Lung (tissue), 11 donors: ENCODE measurements at regions not wholly inside any gene's neighbourhood (a gene's known extent, or its start where the extent isn't known, plus 50 kb on each side); places are given as distances from the start of the nearest gene placed in this dataset.
A peak's percentile ranks its signal among the peaks of the same experiment; 100 is the strongest.
"Not testable (repeated sequence)": the region's sequence is repeated elsewhere in the genome, so short reads cannot be mapped to it uniquely, and the experiment has no call there.

Experiments
- ATAC-seq: fragments of 200-7000 bp; cut with Tn5 transposase; one replicate; pipeline ENCODE4 v1.9.1; 2020; ENCODE audit warnings: moderate number of reproducible peaks; ENCODE audit not compliant: insufficient read depth, low FRiP score
- DNase-seq, 3 donors: peaks; one replicate each; pipeline ENCODE4 v3.0.0-alpha.2; 2013 to 2017
- H3K27ac ChIP-seq, 2 donors: one replicate each; pipeline ENCODE4 v1.5.1; 2013; ENCODE audit warnings: mild to moderate bottlenecking in 2 of 2, moderate library complexity in 2 of 2, control low read depth in 1 of 2, inconsistent platforms in 1 of 2, low read depth in 1 of 2, low read length in 1 of 2
- H3K27me3 ChIP-seq, 3 donors: one replicate each; pipeline ENCODE4 v1.5.1; 2013; ENCODE audit warnings: low read length in 2 of 3; ENCODE audit not compliant: control insufficient read depth in 3 of 3, insufficient read depth in 3 of 3
- H3K36me3 ChIP-seq, 4 donors: one replicate each; pipeline ENCODE4 v1.5.1; 2013; ENCODE audit warnings: low read length in 4 of 4, mild to moderate bottlenecking in 1 of 4, moderate library complexity in 1 of 4; ENCODE audit not compliant: control insufficient read depth in 4 of 4, insufficient read depth in 4 of 4
- H3K4me1 ChIP-seq, 5 donors: one replicate each; pipeline ENCODE4 v1.5.1; 2013; ENCODE audit warnings: low read length in 5 of 5, mild to moderate bottlenecking in 2 of 5, moderate library complexity in 1 of 5; ENCODE audit not compliant: control insufficient read depth in 5 of 5, insufficient read depth in 5 of 5
- H3K4me3 ChIP-seq: one replicate; pipeline ENCODE4 v1.5.1; 2013; ENCODE audit warnings: mild to moderate bottlenecking, control low read depth, moderate library complexity
- H3K9ac ChIP-seq, 2 donors: one replicate each; pipeline ENCODE4 v1.5.1; 2013; ENCODE audit warnings: low read length in 2 of 2, control low read depth in 1 of 2; ENCODE audit not compliant: insufficient read depth in 1 of 2
- H3K9me3 ChIP-seq, 4 donors: one replicate each; pipeline ENCODE4 v1.5.1; 2013; ENCODE audit warnings: low read length in 3 of 4, mild to moderate bottlenecking in 1 of 4, moderate library complexity in 1 of 4; ENCODE audit not compliant: control insufficient read depth in 4 of 4, insufficient read depth in 3 of 4
- WGBS, 2 donors: extraction: QIAGEN DNeasy Blood & Tissue Kit; methylation state at CpG; one replicate each; pipeline ENCODE4 v1.1.7; 2013; 5-methylcytosine and 5-hydroxymethylcytosine counted together
- TF ChIP-seq, protein P1 (sequence below): IDR thresholded peaks from 2 replicates; pipeline ENCODE4 v1.5.1; 2012; ENCODE audit warnings: mild to moderate bottlenecking; ENCODE audit errors: control extremely low read depth, extremely low read depth
- donor health status: control.
- donor health status: control.
- donor health status: Bipolar disorder and iron deficiency.
- donor health status: healthy.
- donor health status: DM: yes; HTN: yes; CAD: no.

DNA sequence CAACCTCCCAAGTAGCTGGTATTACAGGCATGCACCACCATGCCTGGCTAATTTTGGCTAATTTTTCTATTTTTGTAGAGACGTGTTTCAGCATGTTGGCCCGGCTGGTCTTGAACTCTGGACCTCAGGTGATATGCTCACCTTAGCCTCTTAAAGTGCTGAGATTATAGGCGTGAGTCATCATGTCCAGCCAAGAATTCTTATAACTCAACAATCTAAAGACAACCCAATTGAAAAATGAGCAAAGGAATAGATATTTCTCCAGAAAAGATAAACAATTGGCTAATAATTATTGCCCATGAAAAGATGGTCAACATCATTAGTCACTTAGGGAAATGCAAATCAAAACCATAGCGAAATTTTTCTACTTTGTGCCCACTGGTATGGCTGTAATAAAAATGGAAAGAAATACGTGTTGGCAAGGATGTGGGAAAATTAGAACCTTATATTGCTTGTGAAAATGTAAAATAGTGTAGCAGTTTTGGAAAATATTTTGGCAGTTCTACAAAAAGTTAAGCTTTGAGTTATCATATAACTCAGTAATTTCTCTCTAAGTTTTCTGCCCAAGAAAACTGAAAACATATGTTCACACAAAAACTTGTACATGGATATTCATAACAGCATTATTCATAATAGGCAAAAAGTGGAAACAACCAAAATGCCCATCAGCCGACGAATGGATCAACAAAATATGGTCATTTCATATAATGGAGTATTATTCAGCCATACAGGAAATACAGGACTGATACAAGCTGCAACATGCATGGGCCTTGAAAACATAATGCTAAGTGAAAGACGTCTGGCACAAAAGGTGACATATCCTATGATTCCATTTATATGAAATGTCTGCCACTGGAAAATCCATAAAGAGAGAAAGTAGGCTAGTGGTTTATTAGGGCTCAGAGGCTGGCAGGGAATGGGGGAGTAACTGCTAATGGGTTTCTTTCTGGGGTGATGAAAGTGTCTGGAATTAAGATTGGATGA, 87.8 kb downstream of the UTRN start:
- WGBS, 2 donors, result 84 to 91% methylated on average over 8 of the region's 8 CpGs
- ATAC-seq, result no peak
- no peak overlapping the region for H3K27ac ChIP-seq
- no peak overlapping the region for H3K4me3 ChIP-seq
- peaks cover 0 to 3% (median 0%) of the 10 kb centered on the region in 4 donors for H3K36me3 ChIP-seq
- TF ChIP-seq, protein P1, sequence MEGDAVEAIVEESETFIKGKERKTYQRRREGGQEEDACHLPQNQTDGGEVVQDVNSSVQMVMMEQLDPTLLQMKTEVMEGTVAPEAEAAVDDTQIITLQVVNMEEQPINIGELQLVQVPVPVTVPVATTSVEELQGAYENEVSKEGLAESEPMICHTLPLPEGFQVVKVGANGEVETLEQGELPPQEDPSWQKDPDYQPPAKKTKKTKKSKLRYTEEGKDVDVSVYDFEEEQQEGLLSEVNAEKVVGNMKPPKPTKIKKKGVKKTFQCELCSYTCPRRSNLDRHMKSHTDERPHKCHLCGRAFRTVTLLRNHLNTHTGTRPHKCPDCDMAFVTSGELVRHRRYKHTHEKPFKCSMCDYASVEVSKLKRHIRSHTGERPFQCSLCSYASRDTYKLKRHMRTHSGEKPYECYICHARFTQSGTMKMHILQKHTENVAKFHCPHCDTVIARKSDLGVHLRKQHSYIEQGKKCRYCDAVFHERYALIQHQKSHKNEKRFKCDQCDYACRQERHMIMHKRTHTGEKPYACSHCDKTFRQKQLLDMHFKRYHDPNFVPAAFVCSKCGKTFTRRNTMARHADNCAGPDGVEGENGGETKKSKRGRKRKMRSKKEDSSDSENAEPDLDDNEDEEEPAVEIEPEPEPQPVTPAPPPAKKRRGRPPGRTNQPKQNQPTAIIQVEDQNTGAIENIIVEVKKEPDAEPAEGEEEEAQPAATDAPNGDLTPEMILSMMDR, result no peak
- H3K4me1 ChIP-seq, result peaks cover 0 to 15% (median 2%) of the 10 kb centered on the region in 5 donors
- DNase-seq, result no peak
- H3K9ac ChIP-seq, result no peak overlapping the region
- H3K27me3 ChIP-seq, result no peaks in the 10 kb centered on the region
- H3K9me3 ChIP-seq, result no peaks in the 10 kb centered on the region

DNA sequence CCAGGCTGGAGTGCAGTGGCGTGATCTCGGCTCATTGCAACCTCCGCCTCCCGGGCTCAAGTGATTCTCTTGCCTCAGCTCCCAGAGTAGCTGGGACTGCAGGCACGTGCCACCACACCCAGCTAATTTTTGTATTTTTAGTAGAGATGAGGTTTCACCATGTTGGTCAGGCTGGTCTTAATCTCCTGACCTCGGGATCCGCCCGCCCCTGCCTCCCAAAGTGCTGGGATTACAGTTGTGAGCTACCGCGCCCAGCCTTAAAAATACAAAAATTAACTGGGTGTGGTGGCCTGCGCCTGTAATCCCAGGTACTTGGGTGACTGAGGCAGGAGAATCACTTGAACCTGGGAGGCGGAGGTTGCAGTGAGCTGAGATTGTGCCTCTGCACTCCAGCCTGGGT, 89.4 kb downstream of the UTRN start:
- H3K27ac ChIP-seq, H3K4me3 ChIP-seq, H3K27me3 ChIP-seq, DNase-seq, H3K36me3 ChIP-seq, ATAC-seq, H3K9me3 ChIP-seq, H3K9ac ChIP-seq: not testable (repeated sequence)
- peaks cover 0 to 22% (median 2%) of the 10 kb centered on the region in 5 donors for H3K4me1 ChIP-seq
- WGBS, 2 donors, result 90 to 94% methylated on average over 12 of the region's 12 CpGs

DNA sequence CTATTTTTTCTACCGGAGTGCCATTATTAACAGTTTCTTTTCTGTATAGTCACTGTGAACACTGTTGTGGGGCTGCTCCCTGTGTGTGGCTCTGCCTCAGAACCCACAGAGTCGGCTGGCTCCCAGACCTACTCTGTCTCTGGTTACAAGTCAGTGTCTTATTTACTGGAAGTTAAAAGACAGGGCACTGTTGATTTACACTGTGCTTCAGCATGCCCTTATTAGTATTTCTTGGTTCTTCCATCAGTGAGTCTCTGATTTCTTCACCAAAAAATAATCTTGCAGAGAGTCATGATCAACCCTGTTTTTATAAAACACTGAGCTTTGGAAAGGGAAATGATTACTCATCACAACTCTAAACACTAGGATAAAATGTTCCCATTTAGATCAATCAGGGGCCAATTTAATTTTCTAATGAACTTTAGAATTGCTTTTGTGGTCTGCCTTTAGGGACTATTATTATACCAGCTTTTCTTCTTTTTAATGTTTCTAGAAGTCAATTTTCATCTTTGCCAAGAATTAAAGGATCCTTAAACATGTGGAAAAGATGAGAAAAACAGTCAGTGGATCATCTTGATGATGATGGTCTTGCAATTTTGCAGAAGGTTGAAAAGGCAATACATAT, 92.6 kb downstream of the UTRN start:
- TF ChIP-seq, protein P1, result no peak
- ATAC-seq, result peak; percentile 53
- no peak overlapping the region for H3K4me3 ChIP-seq
- no peak overlapping the region for H3K9ac ChIP-seq
- peaks cover 0 to 22% (median 2%) of the 10 kb centered on the region in 5 donors for H3K4me1 ChIP-seq
- no peaks in the 10 kb centered on the region for H3K36me3 ChIP-seq
- H3K27me3 ChIP-seq, result no peaks in the 10 kb centered on the region
- DNase-seq, result no peak
- no peaks in the 10 kb centered on the region for H3K9me3 ChIP-seq
- WGBS, 2 donors, result 29 to 45% methylated on average over 2 of the region's 2 CpGs
- H3K27ac ChIP-seq, result no peak overlapping the region

DNA sequence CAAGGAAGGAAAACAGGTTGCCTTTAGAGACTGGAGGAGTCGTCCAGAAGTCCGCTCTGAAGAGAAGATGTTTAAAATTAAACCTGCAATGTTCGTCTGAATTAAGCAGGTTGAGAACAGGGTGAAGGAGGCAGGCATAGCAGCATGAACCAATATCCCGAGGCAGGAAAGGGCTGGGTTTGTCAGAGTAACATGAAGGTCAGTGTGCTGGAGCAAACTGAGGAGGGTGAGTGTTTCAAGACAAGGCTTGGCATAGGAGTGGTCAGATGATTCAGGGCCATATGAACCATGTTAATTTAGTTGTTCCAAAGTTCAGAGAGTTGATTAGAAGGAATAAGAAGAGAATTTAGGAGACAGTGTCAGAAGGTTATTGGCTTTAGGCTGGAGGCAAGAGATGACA, 93.3 kb downstream of the UTRN start:
- DNase-seq (no peak), ATAC-seq (peak; percentile 67)
- Histone ChIP-seq H3K36me3 (no peaks in the 10 kb centered on the region), H3K9ac (no peak overlapping the region), H3K9me3 (no peaks in the 10 kb centered on the region), H3K4me3 (no peak overlapping the region), H3K4me1 (peaks cover 0 to 18% (median 2%) of the 10 kb centered on the region in 5 donors), H3K27ac (no peak overlapping the region), H3K27me3 (no peaks in the 10 kb centered on the region)
- TF ChIP-seq, protein P1, result no peak
- WGBS, 2 donors, result 56 to 64% methylated on average over 4 of the region's 4 CpGs
